KOPT-K1 (cell line): ENCODE measurements at regions not wholly inside any gene's neighbourhood (a gene's known extent, or its start where the extent isn't known, plus 50 kb on each side); places are given as distances from the start of the nearest gene placed in this dataset.
A peak's percentile ranks its signal among the peaks of the same experiment; 100 is the strongest.

Experiments used
- H3K27ac ChIP-seq: fragments of 200-600 bp; sonication (generic); 2 replicates; pipeline ENCODE4 v1.5.1; 2016; ENCODE audit warnings: antibody characterized with exemption, mild to moderate bottlenecking, low read depth, low read length; ENCODE audit not compliant: poor library complexity, severe bottlenecking
- H3K36me3 ChIP-seq: fragments of 200-600 bp; sonication (generic); 2 replicates; pipeline ENCODE4 v1.5.1; 2017; ENCODE audit warnings: antibody characterized with exemption, mild to moderate bottlenecking, low read length, moderate library complexity; ENCODE audit not compliant: insufficient read depth
- H3K9me3 ChIP-seq: fragments of 200-600 bp; sonication (generic); 2 replicates; pipeline ENCODE4 v1.5.1; 2017; ENCODE audit warnings: antibody characterized with exemption, low read length, mild to moderate bottlenecking; ENCODE audit not compliant: insufficient read depth, poor library complexity, severe bottlenecking

DNA sequence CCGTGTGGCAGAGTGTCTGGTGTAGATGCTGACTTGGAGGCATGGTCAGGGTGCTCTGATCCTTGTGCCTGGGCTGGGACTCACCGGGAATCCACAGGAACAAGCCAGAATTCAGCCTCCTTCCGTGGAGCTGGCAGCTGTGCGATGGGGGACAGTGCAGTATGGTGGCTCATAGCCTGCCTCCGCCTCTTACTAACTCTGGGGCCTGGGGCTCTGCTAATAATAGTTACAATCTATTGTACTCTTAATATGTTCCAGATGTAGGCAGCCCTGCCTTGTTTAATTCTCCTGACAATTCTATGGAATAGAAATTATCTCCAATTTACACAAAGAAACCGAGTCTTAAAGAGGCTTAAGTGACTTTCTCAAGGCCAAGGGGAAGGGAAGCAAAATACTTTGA is 77.6 kb downstream of the PCDH1 start:
- Histone ChIP-seq H3K36me3 (no peaks in the 10 kb centered on the region), H3K27ac (no peak overlapping the region), H3K9me3 (no peaks in the 10 kb centered on the region)

- H3K36me3 ChIP-seq, result no peaks in the 10 kb centered on the region
- no peaks in the 10 kb centered on the region for H3K9me3 ChIP-seq
- peak overlapping the region; percentile 6 for H3K27ac ChIP-seq
Measured at GRCh38 chr5:141799507-141800167, 78.6 kb downstream of the PCDH1 start.

- no peaks in the 10 kb centered on the region for H3K9me3 ChIP-seq
- H3K36me3 ChIP-seq, result no peaks in the 10 kb centered on the region
- H3K27ac ChIP-seq, result no peak overlapping the region
Measured at GRCh38 chr5:141797425-141797824, 80.8 kb downstream of the PCDH1 start.

- no peaks in the 10 kb centered on the region for H3K9me3 ChIP-seq
- no peak overlapping the region for H3K27ac ChIP-seq
Measured at GRCh38 chr5:141795421-141795820, 82.8 kb downstream of the PCDH1 start.

GRCh38 chr5:141793881-141794280 is 84.3 kb downstream of the PCDH1 start:
- H3K9me3 ChIP-seq, result no peaks in the 10 kb centered on the region
- no peaks in the 10 kb centered on the region for H3K36me3 ChIP-seq
- no peak overlapping the region for H3K27ac ChIP-seq

More at GRCh38 chr5:141795421-141795820, 82.8 kb downstream of the PCDH1 start:
- no peaks in the 10 kb centered on the region for H3K36me3 ChIP-seq

DNA sequence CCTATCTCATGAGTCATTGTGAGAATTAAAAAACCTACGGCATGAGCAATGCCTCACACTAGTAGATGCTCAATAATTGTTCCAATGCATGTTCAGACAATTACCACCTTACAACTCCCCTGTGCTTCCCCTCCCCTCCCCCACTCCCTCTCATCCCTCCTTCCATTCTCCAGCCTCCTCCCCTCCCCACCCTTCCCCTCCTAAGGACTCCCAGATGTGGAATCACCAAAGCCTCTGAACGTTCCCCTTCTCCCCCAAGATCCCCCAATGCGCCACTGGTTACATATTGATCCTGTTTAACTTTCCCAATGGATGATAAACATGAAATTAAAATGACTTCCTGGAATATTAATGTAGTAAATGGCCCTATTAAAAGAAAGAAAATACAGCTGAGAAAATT is 84.8 kb downstream of the PCDH1 start:
- H3K27ac ChIP-seq, result no peak overlapping the region
- H3K9me3 ChIP-seq, result no peaks in the 10 kb centered on the region
- H3K36me3 ChIP-seq, result no peaks in the 10 kb centered on the region

DNA sequence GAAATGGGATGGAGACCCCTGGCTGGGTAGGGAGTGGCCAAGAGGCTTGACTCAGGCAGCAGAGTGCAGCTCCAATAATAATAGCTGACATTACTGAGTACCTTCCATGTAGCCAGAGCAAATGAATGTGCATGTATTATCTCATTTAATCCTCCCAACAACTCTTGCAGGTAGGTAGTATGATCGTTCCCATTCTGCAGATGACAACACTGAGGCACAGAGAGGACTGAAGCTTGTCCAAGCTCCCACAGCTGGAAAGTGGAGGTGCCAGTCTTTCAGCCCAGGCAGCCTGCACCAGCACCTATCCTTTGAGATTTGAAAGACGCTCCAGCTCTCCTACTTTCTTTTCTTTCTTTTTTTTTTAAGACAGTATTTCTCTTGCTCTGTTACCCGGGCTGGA is 87.6 kb downstream of the PCDH1 start:
- H3K9me3 ChIP-seq, result no peaks in the 10 kb centered on the region
- H3K36me3 ChIP-seq, result no peaks in the 10 kb centered on the region
- no peak overlapping the region for H3K27ac ChIP-seq

DNA sequence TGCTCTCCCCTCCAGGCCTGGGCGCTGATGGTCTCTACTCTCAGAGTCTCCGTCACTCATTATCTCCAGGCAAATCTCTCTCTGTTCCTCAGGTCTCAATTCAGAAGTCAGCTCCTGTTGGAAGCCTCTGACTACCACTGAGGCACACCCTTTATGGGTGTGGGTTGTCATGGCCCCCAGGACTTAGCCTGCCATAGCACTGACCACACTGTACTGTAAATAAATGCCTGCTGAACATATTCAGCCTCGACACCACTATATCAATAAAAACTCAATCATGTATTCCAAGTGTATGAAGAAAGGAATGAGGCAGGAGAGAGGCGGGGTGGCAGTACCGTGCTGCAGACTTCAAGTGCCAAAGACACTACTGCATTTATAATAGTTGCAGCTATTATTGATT is 88.9 kb downstream of the PCDH1 start:
- H3K36me3 ChIP-seq, result no peaks in the 10 kb centered on the region
- no peaks in the 10 kb centered on the region for H3K9me3 ChIP-seq
- H3K27ac ChIP-seq, result no peak overlapping the region

DNA sequence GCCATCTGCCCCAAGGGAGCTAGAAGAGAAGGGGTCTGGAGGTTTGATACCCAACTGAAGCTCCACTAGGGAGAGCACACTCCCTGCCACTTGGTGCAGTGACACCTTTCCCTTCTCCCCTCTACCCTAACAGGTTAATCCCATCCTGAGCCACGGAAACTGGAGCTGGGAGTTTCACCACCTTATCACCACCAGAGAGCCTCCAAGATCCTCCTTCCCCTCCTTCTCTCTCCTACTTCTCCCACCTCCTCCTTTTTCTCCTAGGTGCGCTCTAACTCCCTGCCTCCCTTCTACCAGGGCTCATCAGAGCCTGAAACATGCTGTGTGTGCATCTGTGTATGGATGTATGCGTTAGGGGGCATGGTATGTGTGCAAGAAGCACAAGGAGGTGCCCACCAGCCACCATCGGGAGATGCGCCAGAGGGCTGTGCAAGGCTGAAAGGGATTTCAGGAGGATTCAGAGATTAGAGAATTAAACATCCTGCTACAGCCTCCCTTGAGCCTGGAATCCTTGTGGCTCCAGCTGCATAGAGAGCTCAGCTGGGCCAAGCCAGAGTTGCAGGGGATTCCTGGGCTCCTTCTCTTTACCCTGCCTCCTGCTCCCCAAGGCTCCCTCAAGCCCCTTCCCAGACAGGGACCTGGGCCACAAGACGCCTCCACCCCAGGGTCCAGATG is 89.8 kb downstream of the PCDH1 start:
- no peaks in the 10 kb centered on the region for H3K36me3 ChIP-seq
- H3K27ac ChIP-seq, result no peak overlapping the region
- no peaks in the 10 kb centered on the region for H3K9me3 ChIP-seq

- Histone ChIP-seq H3K9me3 (no peaks in the 10 kb centered on the region), H3K27ac (no peak overlapping the region), H3K36me3 (no peaks in the 10 kb centered on the region)
Measured at GRCh38 chr5:141787376-141787775, 90.8 kb downstream of the PCDH1 start.

DNA sequence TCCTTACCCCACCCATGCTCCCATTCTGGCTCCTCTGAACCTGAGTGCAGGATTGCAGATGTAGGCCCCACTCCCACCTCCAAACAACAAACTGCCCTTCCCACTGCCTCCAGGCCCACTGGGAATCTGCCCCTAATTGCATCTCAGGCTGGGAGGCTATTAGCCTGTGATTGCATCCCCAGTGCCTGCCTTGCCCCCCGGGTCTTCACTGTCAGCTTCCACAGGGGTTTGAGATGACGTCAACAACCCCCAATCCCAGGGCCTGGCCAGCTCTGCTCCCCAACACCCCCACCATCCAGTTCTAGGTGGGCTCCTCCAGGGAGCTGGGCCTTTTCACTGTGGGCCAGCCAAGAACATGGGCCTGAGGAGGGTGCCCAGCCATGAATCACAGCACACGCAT is 91.5 kb downstream of the PCDH1 start:
- Histone ChIP-seq H3K27ac (no peak overlapping the region), H3K36me3 (no peaks in the 10 kb centered on the region), H3K9me3 (no peaks in the 10 kb centered on the region)

GRCh38 chr5:141785711-141786110 is 92.5 kb downstream of the PCDH1 start:
- H3K27ac ChIP-seq, result no peak overlapping the region
- H3K36me3 ChIP-seq, result no peaks in the 10 kb centered on the region
- H3K9me3 ChIP-seq, result no peaks in the 10 kb centered on the region

GRCh38 chr5:141785135-141785534 is 93.1 kb downstream of the PCDH1 start:
- Histone ChIP-seq H3K9me3 (no peaks in the 10 kb centered on the region), H3K36me3 (no peaks in the 10 kb centered on the region), H3K27ac (no peak overlapping the region)

- no peaks in the 10 kb centered on the region for H3K36me3 ChIP-seq
- no peak overlapping the region for H3K27ac ChIP-seq
- H3K9me3 ChIP-seq, result no peaks in the 10 kb centered on the region
Measured at GRCh38 chr5:141784529-141784928, 93.7 kb downstream of the PCDH1 start.

- no peaks in the 10 kb centered on the region for H3K9me3 ChIP-seq
- H3K27ac ChIP-seq, result no peak overlapping the region
- H3K36me3 ChIP-seq, result no peaks in the 10 kb centered on the region
Measured at GRCh38 chr5:141783947-141784296, 94.3 kb downstream of the PCDH1 start.
